ENCODE measurements at regions not wholly inside any gene's neighbourhood (a gene's known extent, or its start where the extent isn't known, plus 50 kb on each side); places are given as distances from the start of the nearest gene placed in this dataset.

- TF ChIP-seq EP300 (IDR thresholded peaks at IDR 0.05) (peak in 2 of 4 donors; percentile 19 to 83), POLR2AphosphoS5 (IDR thresholded peaks at IDR 0.05) (peak in 1 of 2 donors; percentile 89), POLR2A (IDR thresholded peaks at IDR 0.05) (no peak)
- TF ChIP-seq, protein P1, sequence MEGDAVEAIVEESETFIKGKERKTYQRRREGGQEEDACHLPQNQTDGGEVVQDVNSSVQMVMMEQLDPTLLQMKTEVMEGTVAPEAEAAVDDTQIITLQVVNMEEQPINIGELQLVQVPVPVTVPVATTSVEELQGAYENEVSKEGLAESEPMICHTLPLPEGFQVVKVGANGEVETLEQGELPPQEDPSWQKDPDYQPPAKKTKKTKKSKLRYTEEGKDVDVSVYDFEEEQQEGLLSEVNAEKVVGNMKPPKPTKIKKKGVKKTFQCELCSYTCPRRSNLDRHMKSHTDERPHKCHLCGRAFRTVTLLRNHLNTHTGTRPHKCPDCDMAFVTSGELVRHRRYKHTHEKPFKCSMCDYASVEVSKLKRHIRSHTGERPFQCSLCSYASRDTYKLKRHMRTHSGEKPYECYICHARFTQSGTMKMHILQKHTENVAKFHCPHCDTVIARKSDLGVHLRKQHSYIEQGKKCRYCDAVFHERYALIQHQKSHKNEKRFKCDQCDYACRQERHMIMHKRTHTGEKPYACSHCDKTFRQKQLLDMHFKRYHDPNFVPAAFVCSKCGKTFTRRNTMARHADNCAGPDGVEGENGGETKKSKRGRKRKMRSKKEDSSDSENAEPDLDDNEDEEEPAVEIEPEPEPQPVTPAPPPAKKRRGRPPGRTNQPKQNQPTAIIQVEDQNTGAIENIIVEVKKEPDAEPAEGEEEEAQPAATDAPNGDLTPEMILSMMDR (IDR thresholded peaks at IDR 0.05), result no peak
- ATAC-seq (ENCODE audit: low FRiP score in 2 of 2) (peak; percentile 74 to 92), DNase-seq (peak in 1 of 2 donors; percentile 59)
- Histone ChIP-seq H3K9me3 (no peaks in the 10 kb centered on the region), H3K36me3 (peaks cover 0 to 58% (median 8%) of the 10 kb centered on the region in 4 donors), H3K27ac (peak overlapping the region; percentile 63 to 81 (median 74)), H3K27me3 (no peaks in the 10 kb centered on the region), H3K4me1 (peaks cover 43 to 58% (median 54%) of the 10 kb centered on the region in 4 donors), H3K4me3 (peak overlapping the region in 2 of 4 donors; percentile 9 to 12)
- WGBS, 2 donors, result 46 to 61% methylated on average over 6 of the region's 6 CpGs
Observed at GRCh38 chr7:130960208-130960988, 226.4 kb upstream of the KLF14 start.

GRCh38 chr7:130961128-130961601, 227.2 kb upstream of the KLF14 start:
- TF ChIP-seq EP300 (IDR thresholded peaks at IDR 0.05) (no peak), POLR2AphosphoS5 (IDR thresholded peaks at IDR 0.05) (peak in 1 of 2 donors; percentile 15)
- TF ChIP-seq, protein P1 (IDR thresholded peaks at IDR 0.05), result no peak
- no peaks in the 10 kb centered on the region for H3K9me3 ChIP-seq
- peaks cover 0 to 60% (median 10%) of the 10 kb centered on the region in 4 donors for H3K36me3 ChIP-seq
- 68 to 77% methylated on average over 9 of the region's 9 CpGs for WGBS, 2 donors
- H3K27me3 ChIP-seq, result no peaks in the 10 kb centered on the region
- peak overlapping the region; percentile 63 to 81 (median 74) for H3K27ac ChIP-seq
- peaks cover 37 to 58% (median 54%) of the 10 kb centered on the region in 4 donors for H3K4me1 ChIP-seq
- H3K4me3 ChIP-seq, result peak overlapping the region in 2 of 4 donors; percentile 9 to 12
- ATAC-seq (ENCODE audit: low FRiP score in 2 of 2), result peak; percentile 49 to 58
- no peak for DNase-seq

DNA sequence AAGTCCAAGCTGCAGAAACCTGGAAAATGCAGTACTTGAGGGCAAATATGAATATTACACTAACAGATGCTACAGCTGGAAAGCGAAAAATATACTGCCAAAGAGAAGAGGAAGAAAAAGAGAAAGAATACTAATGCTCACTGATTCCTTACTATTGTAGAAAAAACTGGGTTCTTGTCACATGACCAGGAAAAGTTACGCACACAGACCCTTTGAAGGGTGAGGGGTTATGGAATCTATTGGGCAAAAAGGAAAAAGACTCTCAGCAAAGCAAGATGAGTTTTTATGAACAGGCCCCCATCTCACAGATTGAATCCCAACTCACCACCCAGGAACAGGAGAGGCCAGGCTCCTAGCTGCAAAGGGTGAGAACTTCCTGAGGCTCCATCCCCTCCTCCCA, 228.1 kb upstream of the KLF14 start:
- ATAC-seq (ENCODE audit: low FRiP score in 2 of 2) (no peak), DNase-seq (no peak)
- TF ChIP-seq, protein P1 (IDR thresholded peaks at IDR 0.05), result no peak
- TF ChIP-seq EP300 (IDR thresholded peaks at IDR 0.05), result no peak
- no peak for TF ChIP-seq POLR2A (IDR thresholded peaks at IDR 0.05)
- no peak for TF ChIP-seq POLR2AphosphoS5 (IDR thresholded peaks at IDR 0.05)
- Histone ChIP-seq H3K27me3 (no peaks in the 10 kb centered on the region), H3K4me1 (peaks cover 32 to 56% (median 47%) of the 10 kb centered on the region in 4 donors), H3K4me3 (no peak overlapping the region), H3K36me3 (peaks cover 5 to 63% (median 18%) of the 10 kb centered on the region in 4 donors), H3K27ac (peak overlapping the region in 3 of 4 donors; percentile 70 to 81 (median 79)), H3K9me3 (no peaks in the 10 kb centered on the region)
- WGBS, 2 donors, result 90 to 100% methylated on average over 2 of the region's 2 CpGs

- ATAC-seq (ENCODE audit: low FRiP score in 2 of 2), result no peak
- Histone ChIP-seq H3K27ac (no peak overlapping the region), H3K27me3 (no peaks in the 10 kb centered on the region), H3K4me3 (no peak overlapping the region), H3K36me3 (peaks cover 5 to 63% (median 19%) of the 10 kb centered on the region in 4 donors), H3K9me3 (no peaks in the 10 kb centered on the region), H3K4me1 (peaks cover 22 to 45% (median 40%) of the 10 kb centered on the region in 4 donors)
- TF ChIP-seq, protein P1 (IDR thresholded peaks at IDR 0.05), result no peak
- no peak for TF ChIP-seq EP300 (IDR thresholded peaks at IDR 0.05)
- TF ChIP-seq POLR2AphosphoS5 (IDR thresholded peaks at IDR 0.05), result no peak
- TF ChIP-seq POLR2A (IDR thresholded peaks at IDR 0.05), result no peak
- peak in 1 of 2 donors; percentile 33 for DNase-seq
- WGBS, 2 donors, result 78 to 93% methylated on average over 5 of the region's 5 CpGs
Observed at GRCh38 chr7:130963339-130963738, 229.3 kb upstream of the KLF14 start.

Data from upper lobe of left lung (tissue), 6 donors.